Chondrocyte (in vitro differentiated cells): ENCODE measurements at regions not wholly inside any gene's neighbourhood (a gene's known extent, or its start where the extent isn't known, plus 50 kb on each side); places are given as distances from the start of the nearest gene placed in this dataset.
A peak's percentile ranks its signal among the peaks of the same experiment; 100 is the strongest.

ENCODE experiments used
- DNase-seq: peaks from one replicate; pipeline ENCODE4 v3.0.0; 2021; ENCODE audit warnings: mixed read lengths, low spot score
- H3K27ac Mint-ChIP-seq: one replicate; pipeline ENCODE4 v1.8.0; 2021; ENCODE audit warnings: mild to moderate bottlenecking, moderate library complexity, mixed read lengths; ENCODE audit not compliant: unreplicated experiment
- H3K27me3 Mint-ChIP-seq: 2 replicates; pipeline ENCODE4 v1.8.0; 2021; ENCODE audit warnings: low read depth, mixed read lengths
- H3K36me3 Mint-ChIP-seq: 2 replicates; pipeline ENCODE4 v1.8.0; 2021; ENCODE audit warnings: low read depth, mixed read lengths
- H3K4me1 Mint-ChIP-seq: 2 replicates; pipeline ENCODE4 v1.8.0; 2021; ENCODE audit warnings: low read depth, mild to moderate bottlenecking, mixed read lengths
- H3K4me3 Mint-ChIP-seq: one replicate; pipeline ENCODE4 v1.8.0; 2021; ENCODE audit warnings: mild to moderate bottlenecking, moderate library complexity, mixed read lengths; ENCODE audit not compliant: unreplicated experiment
- H3K9me3 Mint-ChIP-seq: 2 replicates; pipeline ENCODE4 v1.8.0; 2021; ENCODE audit warnings: low read depth, mixed read lengths
- TF ChIP-seq, protein P1 (sequence below): fragments of 200-600 bp; sonication (generic); IDR thresholded peaks from 2 replicates; pipeline ENCODE4 v1.5.0; 2021; ENCODE audit warnings: antibody characterized with exemption, mild to moderate bottlenecking, moderate library complexity

GRCh38 chr1:147086129-147086528 is 86.1 kb downstream of the PRKAB2 start:
- Mint-ChIP-seq H3K4me3 (no peak overlapping the region), H3K27ac (no peak overlapping the region), H3K4me1 (peaks cover 10% of the 10 kb centered on the region), H3K36me3 (peaks cover 2% of the 10 kb centered on the region), H3K27me3 (peaks cover 34% of the 10 kb centered on the region), H3K9me3 (peaks cover 19% of the 10 kb centered on the region)
- DNase-seq = no peak
- TF ChIP-seq, protein P1, sequence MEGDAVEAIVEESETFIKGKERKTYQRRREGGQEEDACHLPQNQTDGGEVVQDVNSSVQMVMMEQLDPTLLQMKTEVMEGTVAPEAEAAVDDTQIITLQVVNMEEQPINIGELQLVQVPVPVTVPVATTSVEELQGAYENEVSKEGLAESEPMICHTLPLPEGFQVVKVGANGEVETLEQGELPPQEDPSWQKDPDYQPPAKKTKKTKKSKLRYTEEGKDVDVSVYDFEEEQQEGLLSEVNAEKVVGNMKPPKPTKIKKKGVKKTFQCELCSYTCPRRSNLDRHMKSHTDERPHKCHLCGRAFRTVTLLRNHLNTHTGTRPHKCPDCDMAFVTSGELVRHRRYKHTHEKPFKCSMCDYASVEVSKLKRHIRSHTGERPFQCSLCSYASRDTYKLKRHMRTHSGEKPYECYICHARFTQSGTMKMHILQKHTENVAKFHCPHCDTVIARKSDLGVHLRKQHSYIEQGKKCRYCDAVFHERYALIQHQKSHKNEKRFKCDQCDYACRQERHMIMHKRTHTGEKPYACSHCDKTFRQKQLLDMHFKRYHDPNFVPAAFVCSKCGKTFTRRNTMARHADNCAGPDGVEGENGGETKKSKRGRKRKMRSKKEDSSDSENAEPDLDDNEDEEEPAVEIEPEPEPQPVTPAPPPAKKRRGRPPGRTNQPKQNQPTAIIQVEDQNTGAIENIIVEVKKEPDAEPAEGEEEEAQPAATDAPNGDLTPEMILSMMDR = no peak

DNA sequence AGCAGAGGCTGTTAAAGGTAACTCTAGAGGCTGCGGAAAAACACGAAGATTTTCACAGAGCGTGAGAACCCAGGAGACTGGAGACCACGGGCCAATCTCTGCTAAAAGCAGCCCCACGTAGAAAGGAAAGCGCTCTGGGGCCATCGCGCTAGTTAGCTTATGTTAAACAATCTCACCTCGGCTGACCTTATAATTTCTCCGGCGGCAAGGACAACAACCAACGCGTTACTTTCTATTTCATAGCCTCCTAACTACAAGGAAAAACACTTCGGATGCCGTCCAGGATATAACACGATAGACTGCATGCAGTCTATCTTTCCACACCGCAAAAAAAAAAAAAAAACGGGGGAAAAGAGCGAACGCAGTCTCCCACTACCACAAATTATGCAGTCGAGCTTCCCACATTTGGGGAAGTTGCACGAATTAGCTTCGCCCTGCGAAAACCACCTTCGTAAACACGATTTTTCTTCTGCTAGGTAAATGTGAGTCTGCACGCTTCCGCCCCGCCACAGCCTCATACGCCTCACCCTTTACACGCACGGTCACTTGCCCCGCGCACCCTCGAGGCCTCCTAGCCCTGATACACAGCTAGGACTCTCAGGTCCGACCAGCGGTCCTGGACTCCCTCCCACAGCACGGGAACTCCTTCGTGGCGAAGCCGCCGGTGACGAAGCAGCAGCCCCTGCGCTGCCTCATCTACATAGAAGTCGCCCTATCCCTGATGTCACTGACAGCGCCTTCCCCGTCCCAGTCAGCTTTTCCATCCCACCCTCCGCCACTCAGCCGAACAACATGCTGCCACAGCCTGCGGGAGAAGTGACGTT is 87.8 kb downstream of the PRKAB2 start:
- Mint-ChIP-seq H3K27ac (peak overlapping the region; percentile 99), H3K4me1 (peaks cover 13% of the 10 kb centered on the region), H3K9me3 (peaks cover 19% of the 10 kb centered on the region), H3K36me3 (peaks cover 2% of the 10 kb centered on the region), H3K27me3 (peaks cover 32% of the 10 kb centered on the region), H3K4me3 (peak overlapping the region; percentile 89)
- TF ChIP-seq, protein P1 = no peak
- no peak for DNase-seq

DNA sequence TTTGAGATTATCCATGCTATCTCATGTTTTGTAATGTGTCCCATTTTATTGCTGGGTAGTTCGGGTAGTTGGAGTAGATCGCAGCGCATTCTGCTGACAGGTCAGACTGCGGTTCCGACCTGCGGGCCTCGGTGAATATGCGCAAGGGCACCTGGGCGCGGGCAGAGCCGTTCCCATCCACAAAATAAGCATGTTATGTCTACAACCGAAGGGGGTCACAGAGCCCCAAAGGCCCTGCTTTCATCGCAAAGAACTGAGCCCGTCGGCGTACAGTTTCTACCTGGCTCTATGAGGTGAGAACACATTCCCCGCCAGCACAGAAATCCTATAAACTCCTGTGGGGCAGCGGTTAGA is 88.4 kb downstream of the PRKAB2 start:
- H3K27me3 Mint-ChIP-seq = peaks cover 32% of the 10 kb centered on the region
- peak overlapping the region; percentile 99 for H3K27ac Mint-ChIP-seq
- TF ChIP-seq, protein P1 = no peak
- peak overlapping the region; percentile 89 for H3K4me3 Mint-ChIP-seq
- DNase-seq = no peak
- H3K36me3 Mint-ChIP-seq = peaks cover 2% of the 10 kb centered on the region
- H3K4me1 Mint-ChIP-seq = peaks cover 13% of the 10 kb centered on the region
- H3K9me3 Mint-ChIP-seq = peaks cover 19% of the 10 kb centered on the region

- Mint-ChIP-seq H3K36me3 (no peaks in the 10 kb centered on the region), H3K9me3 (no peaks in the 10 kb centered on the region), H3K4me1 (peaks cover 13% of the 10 kb centered on the region), H3K4me3 (no peak overlapping the region), H3K27me3 (peaks cover 34% of the 10 kb centered on the region), H3K27ac (no peak overlapping the region)
- TF ChIP-seq, protein P1 = no peak
- DNase-seq = peak; percentile 68
Measured at GRCh38 chr1:147080671-147081394, 91.4 kb downstream of the PRKAB2 start.

DNA sequence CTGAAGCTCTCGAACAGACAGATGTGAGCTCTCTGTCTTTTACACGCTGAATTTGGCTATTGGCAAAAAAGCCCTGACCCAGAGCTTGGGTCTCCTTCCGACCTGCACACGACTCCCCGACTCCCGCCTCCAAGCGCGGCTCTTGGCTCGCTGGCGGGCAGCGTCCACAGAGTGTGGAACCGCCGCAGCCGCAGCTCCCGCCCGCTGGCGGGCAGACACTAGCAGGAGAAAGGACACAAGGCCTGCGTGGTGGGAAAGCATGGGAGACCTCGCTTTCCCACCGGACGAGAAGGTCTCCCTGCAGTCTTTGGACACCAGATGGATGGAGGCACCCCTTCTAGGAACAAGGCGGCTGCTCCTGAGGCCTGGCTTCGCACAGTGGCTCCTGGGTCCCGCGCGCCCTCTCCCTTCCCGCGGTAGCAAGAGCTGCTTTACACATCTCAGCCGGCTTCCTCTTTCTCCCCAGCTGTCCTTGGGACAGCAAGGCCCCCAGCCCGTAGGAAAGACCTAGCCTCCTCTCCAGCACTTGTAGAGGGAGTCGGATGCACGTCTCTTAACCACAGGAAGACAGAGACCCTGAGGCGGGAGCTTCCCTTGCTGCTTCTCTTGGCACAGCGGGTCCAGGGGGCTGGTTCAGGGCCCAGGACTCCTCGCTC is 92.1 kb downstream of the PRKAB2 start:
- DNase-seq = peak; percentile 82
- peak overlapping the region; percentile 56 for H3K4me3 Mint-ChIP-seq
- TF ChIP-seq, protein P1 = no peak
- no peaks in the 10 kb centered on the region for H3K36me3 Mint-ChIP-seq
- H3K27me3 Mint-ChIP-seq = peaks cover 39% of the 10 kb centered on the region
- peaks cover 13% of the 10 kb centered on the region for H3K4me1 Mint-ChIP-seq
- H3K9me3 Mint-ChIP-seq = no peaks in the 10 kb centered on the region
- H3K27ac Mint-ChIP-seq = no peak overlapping the region
